WTC11 (cell line): ENCODE measurements at regions not wholly inside any gene's neighbourhood (a gene's known extent, or its start where the extent isn't known, plus 50 kb on each side); places are given as distances from the start of the nearest gene placed in this dataset.

Source experiments
- ATAC-seq: fragments of 200-7000 bp; cut with Tn5 transposase; 2 replicates; pipeline ENCODE4 v1.10.0; 2021; ENCODE audit warnings: mild to moderate bottlenecking, moderate library complexity
- CTCF ChIA-PET: fragments of 300-600 bp; sonication (Branson Sonifier 250); formaldehyde crosslinking; loops from one replicate; lab custom pipeline; 2021; ENCODE audit warnings: antibody characterized with exemption; lab: Charles Lee
- POLR2A ChIA-PET: fragments of 350-600 bp; sonication (Branson Sonifier 250); formaldehyde crosslinking; loops from one replicate; lab custom pipeline; 2021; ENCODE audit warnings: antibody characterized with exemption; lab: Charles Lee
- DNase-seq: peaks from one replicate; pipeline ENCODE4 v3.0.0; 2021; ENCODE audit warnings: low spot score
- H3K27ac Mint-ChIP-seq: 2 replicates; pipeline ENCODE4 v1.8.0; 2021; ENCODE audit warnings: mixed read lengths
- H3K27me3 Mint-ChIP-seq: 2 replicates; pipeline ENCODE4 v1.8.0; 2021; ENCODE audit warnings: low read depth, mild to moderate bottlenecking, moderate library complexity, mixed read lengths
- H3K36me3 Mint-ChIP-seq: 2 replicates; pipeline ENCODE4 v1.8.0; 2021; ENCODE audit warnings: mixed read lengths
- H3K4me1 Mint-ChIP-seq: 2 replicates; pipeline ENCODE4 v1.8.0; 2022; ENCODE audit warnings: mixed read lengths
- H3K4me3 Mint-ChIP-seq: 2 replicates; pipeline ENCODE4 v1.8.0; 2021; ENCODE audit warnings: mild to moderate bottlenecking, moderate library complexity, mixed read lengths
- H3K9me3 Mint-ChIP-seq: 2 replicates; pipeline ENCODE4 v1.8.0; 2021; ENCODE audit warnings: mixed read lengths
- ATF1 ChIP-seq: sonication (generic); formaldehyde crosslinking; IDR thresholded peaks from 2 replicates; pipeline ENCODE4 v1.8.1; 2023; ENCODE audit warnings: mild to moderate bottlenecking, moderate library complexity, missing genetic modification reagents
- ESRRA ChIP-seq: sonication (generic); formaldehyde crosslinking; IDR thresholded peaks from 2 replicates; pipeline ENCODE4 v1.8.1; 2022; ENCODE audit warnings: mild to moderate bottlenecking, missing genetic modification reagents, borderline replicate concordance
- FOXP1 ChIP-seq: sonication (generic); formaldehyde crosslinking; IDR thresholded peaks from 2 replicates; pipeline ENCODE4 v1.8.0; 2022; ENCODE audit warnings: missing genetic modification reagents, mild to moderate bottlenecking, moderate library complexity, borderline replicate concordance
- NFE2L1 ChIP-seq: sonication (generic); formaldehyde crosslinking; IDR thresholded peaks from 2 replicates; pipeline ENCODE4 v1.8.1; 2023; ENCODE audit warnings: missing genetic modification reagents
- NR2C2 ChIP-seq: sonication (generic); formaldehyde crosslinking; IDR thresholded peaks from 2 replicates; pipeline ENCODE4 v1.8.0; 2022; ENCODE audit warnings: mild to moderate bottlenecking, missing genetic modification reagents
- RORB ChIP-seq: fragments of 250-450 bp; sonication (Bioruptor Pico); IDR thresholded peaks from 2 replicates; pipeline ENCODE4 v1.9.0; 2021; ENCODE audit warnings: mild to moderate bottlenecking
- SOX15 ChIP-seq: fragments of 250-450 bp; sonication (Bioruptor Pico); IDR thresholded peaks from 2 replicates; pipeline ENCODE4 v1.9.0; 2021; ENCODE audit warnings: mild to moderate bottlenecking
- SP1 ChIP-seq: sonication (generic); formaldehyde crosslinking; conservative IDR thresholded peaks from 2 replicates; pipeline ENCODE4 v1.8.1; 2022; ENCODE audit warnings: missing genetic modification reagents
- TEAD4 ChIP-seq: sonication (generic); formaldehyde crosslinking; IDR thresholded peaks from 2 replicates; pipeline ENCODE4 v1.8.0; 2022; ENCODE audit warnings: mild to moderate bottlenecking, missing genetic modification reagents
- TP53 ChIP-seq: sonication (generic); formaldehyde crosslinking; IDR thresholded peaks from 2 replicates; pipeline ENCODE4 v1.8.1; 2023; ENCODE audit warnings: mild to moderate bottlenecking, missing genetic modification reagents
- ZBTB21 ChIP-seq: sonication (generic); formaldehyde crosslinking; IDR thresholded peaks from 2 replicates; pipeline ENCODE4 v1.8.1; 2023; ENCODE audit warnings: mild to moderate bottlenecking, missing genetic modification reagents, borderline replicate concordance
- ZNF138 ChIP-seq: sonication (generic); formaldehyde crosslinking; conservative IDR thresholded peaks from 2 replicates; pipeline ENCODE4 v1.8.1; 2022; ENCODE audit warnings: mild to moderate bottlenecking, moderate library complexity, missing genetic modification reagents
- ZNF232 ChIP-seq: sonication (generic); formaldehyde crosslinking; IDR thresholded peaks from 2 replicates; pipeline ENCODE4 v1.8.0; 2022; ENCODE audit warnings: mild to moderate bottlenecking, missing genetic modification reagents
- ZNF317 ChIP-seq: sonication (generic); formaldehyde crosslinking; IDR thresholded peaks from 2 replicates; pipeline ENCODE4 v1.8.1; 2023; ENCODE audit warnings: low read depth, mild to moderate bottlenecking, moderate library complexity, missing genetic modification reagents, borderline replicate concordance
- ZNF416 ChIP-seq: fragments of 250-450 bp; sonication (Bioruptor Pico); IDR thresholded peaks from 2 replicates; pipeline ENCODE4 v1.9.0; 2021; ENCODE audit warnings: mild to moderate bottlenecking, inconsistent platforms
- TF ChIP-seq, protein P1 (sequence below): sonication (generic); formaldehyde crosslinking; IDR thresholded peaks from 2 replicates; pipeline ENCODE4 v1.8.1; 2022; ENCODE audit warnings: mild to moderate bottlenecking, moderate library complexity, missing genetic modification reagents
- TF ChIP-seq, protein P2 (sequence below): sonication (generic); formaldehyde crosslinking; IDR thresholded peaks from 2 replicates; pipeline ENCODE4 v1.8.0; 2022; ENCODE audit warnings: mild to moderate bottlenecking, missing genetic modification reagents
- TF ChIP-seq, protein P3 (sequence below): sonication (generic); formaldehyde crosslinking; conservative IDR thresholded peaks from 2 replicates; pipeline ENCODE4 v1.8.1; 2022; ENCODE audit warnings: mild to moderate bottlenecking, missing genetic modification reagents
- TF ChIP-seq, protein P4 (sequence below): fragments of 250-450 bp; sonication (Bioruptor Pico); IDR thresholded peaks from 2 replicates; pipeline ENCODE4 v2.1.2; 2022; ENCODE audit warnings: mild to moderate bottlenecking, moderate library complexity
- TF ChIP-seq, protein P5 (sequence below): sonication (generic); formaldehyde crosslinking; IDR thresholded peaks from 2 replicates; pipeline ENCODE4 v1.8.0; 2022; ENCODE audit warnings: mild to moderate bottlenecking, missing genetic modification reagents
- TF ChIP-seq, protein P6 (sequence below): fragments of 200-600 bp; IDR thresholded peaks from 2 replicates; pipeline ENCODE4 v1.8.0; 2022; ENCODE audit warnings: antibody characterized with exemption
- TF ChIP-seq, protein P7 (sequence below): sonication (generic); formaldehyde crosslinking; IDR thresholded peaks from 2 replicates; pipeline ENCODE4 v1.8.1; 2022; ENCODE audit warnings: missing genetic modification reagents, borderline replicate concordance
- TF ChIP-seq, protein P8 (sequence below): sonication (generic); formaldehyde crosslinking; IDR thresholded peaks from 2 replicates; pipeline ENCODE4 v1.8.1; 2023; ENCODE audit warnings: mild to moderate bottlenecking, moderate library complexity, missing genetic modification reagents
- TF ChIP-seq, protein P9 (sequence below): sonication (generic); formaldehyde crosslinking; IDR thresholded peaks from 2 replicates; pipeline ENCODE4 v1.8.1; 2023; ENCODE audit warnings: mild to moderate bottlenecking, missing genetic modification reagents, moderate library complexity

DNA sequence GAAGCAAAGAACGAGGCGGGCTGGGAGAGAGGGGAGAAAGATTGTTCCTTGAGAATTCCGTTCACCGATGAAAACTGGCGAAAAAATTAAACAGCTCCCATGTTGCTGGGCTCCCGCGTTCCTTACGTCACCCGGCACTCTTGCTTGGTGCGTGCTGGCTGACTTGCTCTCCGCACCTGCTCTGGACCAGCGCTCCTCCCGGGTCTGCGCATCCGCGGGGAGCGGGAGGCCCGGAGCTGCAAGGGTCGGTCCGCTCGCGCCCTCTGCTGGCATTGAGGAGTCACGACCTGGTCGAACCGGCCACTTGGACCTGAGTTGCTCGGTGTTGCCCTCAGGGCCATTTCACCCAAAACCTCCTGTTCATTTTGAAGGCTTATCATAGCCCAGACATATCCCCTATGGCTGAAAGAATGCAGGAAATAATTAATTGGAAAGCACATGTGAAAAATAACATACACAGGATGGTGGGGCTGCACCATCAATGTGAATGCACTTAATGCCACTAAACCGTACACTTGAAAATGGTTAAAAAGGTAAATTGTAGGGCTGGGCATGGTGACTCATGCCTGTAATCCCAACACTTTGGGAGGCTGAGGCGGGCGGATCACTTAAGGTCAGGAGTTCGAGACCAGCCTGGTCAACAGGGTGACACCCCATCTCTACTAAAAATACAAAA lies 98.9 kb upstream of the BACE2 start:
- Mint-ChIP-seq H3K27ac (no peak overlapping the region), H3K4me1 (peaks cover 23% of the 10 kb centered on the region), H3K27me3 (peaks cover 7% of the 10 kb centered on the region), H3K4me3 (peak overlapping the region; percentile 55), H3K36me3 (no peaks in the 10 kb centered on the region), H3K9me3 (no peaks in the 10 kb centered on the region)
- TF ChIP-seq, protein P1, sequence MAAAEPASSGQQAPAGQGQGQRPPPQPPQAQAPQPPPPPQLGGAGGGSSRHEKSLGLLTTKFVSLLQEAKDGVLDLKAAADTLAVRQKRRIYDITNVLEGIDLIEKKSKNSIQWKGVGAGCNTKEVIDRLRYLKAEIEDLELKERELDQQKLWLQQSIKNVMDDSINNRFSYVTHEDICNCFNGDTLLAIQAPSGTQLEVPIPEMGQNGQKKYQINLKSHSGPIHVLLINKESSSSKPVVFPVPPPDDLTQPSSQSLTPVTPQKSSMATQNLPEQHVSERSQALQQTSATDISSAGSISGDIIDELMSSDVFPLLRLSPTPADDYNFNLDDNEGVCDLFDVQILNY (CRISPR knock-in tag): no peak
- TF ChIP-seq SP1 (CRISPR knock-in tag) (peak; percentile 60), ZNF416 (CRISPR knock-in tag) (no peak), TEAD4 (CRISPR knock-in tag) (no peak), ZNF232 (CRISPR knock-in tag) (no peak), ESRRA (CRISPR knock-in tag) (no peak), NFE2L1 (CRISPR knock-in tag) (0 out of 2 replicates have a peak, but pooled peaks have one; percentile 46), SOX15 (no peak), ZNF138 (no peak), TP53 (CRISPR knock-in tag) (no peak), ATF1 (CRISPR knock-in tag) (no peak), FOXP1 (CRISPR knock-in tag) (peak; percentile 39; the same call in 1 of the 2 replicates), NR2C2 (no peak), ZBTB21 (CRISPR knock-in tag) (peak; percentile 66; the same call in 1 of the 2 replicates), RORB (no peak), ZNF317 (no peak)
- TF ChIP-seq, protein P2, sequence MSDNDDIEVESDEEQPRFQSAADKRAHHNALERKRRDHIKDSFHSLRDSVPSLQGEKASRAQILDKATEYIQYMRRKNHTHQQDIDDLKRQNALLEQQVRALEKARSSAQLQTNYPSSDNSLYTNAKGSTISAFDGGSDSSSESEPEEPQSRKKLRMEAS (CRISPR knock-in tag): peak; percentile 45; the same call in 1 of the 2 replicates
- TF ChIP-seq, protein P3, sequence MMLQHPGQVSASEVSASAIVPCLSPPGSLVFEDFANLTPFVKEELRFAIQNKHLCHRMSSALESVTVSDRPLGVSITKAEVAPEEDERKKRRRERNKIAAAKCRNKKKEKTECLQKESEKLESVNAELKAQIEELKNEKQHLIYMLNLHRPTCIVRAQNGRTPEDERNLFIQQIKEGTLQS (CRISPR knock-in tag): no peak
- TF ChIP-seq, protein P4, sequence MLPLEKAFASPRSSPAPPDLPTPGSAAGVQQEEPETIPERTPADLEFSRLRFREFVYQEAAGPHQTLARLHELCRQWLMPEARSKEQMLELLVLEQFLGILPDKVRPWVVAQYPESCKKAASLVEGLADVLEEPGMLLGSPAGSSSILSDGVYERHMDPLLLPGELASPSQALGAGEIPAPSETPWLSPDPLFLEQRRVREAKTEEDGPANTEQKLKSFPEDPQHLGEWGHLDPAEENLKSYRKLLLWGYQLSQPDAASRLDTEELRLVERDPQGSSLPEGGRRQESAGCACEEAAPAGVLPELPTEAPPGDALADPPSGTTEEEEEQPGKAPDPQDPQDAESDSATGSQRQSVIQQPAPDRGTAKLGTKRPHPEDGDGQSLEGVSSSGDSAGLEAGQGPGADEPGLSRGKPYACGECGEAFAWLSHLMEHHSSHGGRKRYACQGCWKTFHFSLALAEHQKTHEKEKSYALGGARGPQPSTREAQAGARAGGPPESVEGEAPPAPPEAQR: no peak
- TF ChIP-seq, protein P5, sequence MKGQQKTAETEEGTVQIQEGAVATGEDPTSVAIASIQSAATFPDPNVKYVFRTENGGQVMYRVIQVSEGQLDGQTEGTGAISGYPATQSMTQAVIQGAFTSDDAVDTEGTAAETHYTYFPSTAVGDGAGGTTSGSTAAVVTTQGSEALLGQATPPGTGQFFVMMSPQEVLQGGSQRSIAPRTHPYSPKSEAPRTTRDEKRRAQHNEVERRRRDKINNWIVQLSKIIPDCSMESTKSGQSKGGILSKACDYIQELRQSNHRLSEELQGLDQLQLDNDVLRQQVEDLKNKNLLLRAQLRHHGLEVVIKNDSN: no peak
- TF ChIP-seq, protein P6, sequence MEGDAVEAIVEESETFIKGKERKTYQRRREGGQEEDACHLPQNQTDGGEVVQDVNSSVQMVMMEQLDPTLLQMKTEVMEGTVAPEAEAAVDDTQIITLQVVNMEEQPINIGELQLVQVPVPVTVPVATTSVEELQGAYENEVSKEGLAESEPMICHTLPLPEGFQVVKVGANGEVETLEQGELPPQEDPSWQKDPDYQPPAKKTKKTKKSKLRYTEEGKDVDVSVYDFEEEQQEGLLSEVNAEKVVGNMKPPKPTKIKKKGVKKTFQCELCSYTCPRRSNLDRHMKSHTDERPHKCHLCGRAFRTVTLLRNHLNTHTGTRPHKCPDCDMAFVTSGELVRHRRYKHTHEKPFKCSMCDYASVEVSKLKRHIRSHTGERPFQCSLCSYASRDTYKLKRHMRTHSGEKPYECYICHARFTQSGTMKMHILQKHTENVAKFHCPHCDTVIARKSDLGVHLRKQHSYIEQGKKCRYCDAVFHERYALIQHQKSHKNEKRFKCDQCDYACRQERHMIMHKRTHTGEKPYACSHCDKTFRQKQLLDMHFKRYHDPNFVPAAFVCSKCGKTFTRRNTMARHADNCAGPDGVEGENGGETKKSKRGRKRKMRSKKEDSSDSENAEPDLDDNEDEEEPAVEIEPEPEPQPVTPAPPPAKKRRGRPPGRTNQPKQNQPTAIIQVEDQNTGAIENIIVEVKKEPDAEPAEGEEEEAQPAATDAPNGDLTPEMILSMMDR: peak; percentile 87
- TF ChIP-seq, protein P7, sequence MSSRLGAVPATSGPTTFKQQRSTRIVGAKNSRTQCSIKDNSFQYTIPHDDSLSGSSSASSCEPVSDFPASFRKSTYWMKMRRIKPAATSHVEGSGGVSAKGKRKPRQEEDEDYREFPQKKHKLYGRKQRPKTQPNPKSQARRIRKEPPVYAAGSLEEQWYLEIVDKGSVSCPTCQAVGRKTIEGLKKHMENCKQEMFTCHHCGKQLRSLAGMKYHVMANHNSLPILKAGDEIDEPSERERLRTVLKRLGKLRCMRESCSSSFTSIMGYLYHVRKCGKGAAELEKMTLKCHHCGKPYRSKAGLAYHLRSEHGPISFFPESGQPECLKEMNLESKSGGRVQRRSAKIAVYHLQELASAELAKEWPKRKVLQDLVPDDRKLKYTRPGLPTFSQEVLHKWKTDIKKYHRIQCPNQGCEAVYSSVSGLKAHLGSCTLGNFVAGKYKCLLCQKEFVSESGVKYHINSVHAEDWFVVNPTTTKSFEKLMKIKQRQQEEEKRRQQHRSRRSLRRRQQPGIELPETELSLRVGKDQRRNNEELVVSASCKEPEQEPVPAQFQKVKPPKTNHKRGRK (CRISPR knock-in tag): 0 out of 2 replicates have a peak, but pooled peaks have one; percentile 25
- TF ChIP-seq, protein P8, sequence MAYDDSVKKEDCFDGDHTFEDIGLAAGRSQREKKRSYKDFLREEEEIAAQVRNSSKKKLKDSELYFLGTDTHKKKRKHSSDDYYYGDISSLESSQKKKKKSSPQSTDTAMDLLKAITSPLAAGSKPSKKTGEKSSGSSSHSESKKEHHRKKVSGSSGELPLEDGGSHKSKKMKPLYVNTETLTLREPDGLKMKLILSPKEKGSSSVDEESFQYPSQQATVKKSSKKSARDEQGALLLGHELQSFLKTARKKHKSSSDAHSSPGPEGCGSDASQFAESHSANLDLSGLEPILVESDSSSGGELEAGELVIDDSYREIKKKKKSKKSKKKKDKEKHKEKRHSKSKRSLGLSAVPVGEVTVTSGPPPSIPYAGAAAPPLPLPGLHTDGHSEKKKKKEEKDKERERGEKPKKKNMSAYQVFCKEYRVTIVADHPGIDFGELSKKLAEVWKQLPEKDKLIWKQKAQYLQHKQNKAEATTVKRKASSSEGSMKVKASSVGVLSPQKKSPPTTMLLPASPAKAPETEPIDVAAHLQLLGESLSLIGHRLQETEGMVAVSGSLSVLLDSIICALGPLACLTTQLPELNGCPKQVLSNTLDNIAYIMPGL (CRISPR knock-in tag): peak; percentile 62; the same call in 1 of the 2 replicates
- TF ChIP-seq, protein P9, sequence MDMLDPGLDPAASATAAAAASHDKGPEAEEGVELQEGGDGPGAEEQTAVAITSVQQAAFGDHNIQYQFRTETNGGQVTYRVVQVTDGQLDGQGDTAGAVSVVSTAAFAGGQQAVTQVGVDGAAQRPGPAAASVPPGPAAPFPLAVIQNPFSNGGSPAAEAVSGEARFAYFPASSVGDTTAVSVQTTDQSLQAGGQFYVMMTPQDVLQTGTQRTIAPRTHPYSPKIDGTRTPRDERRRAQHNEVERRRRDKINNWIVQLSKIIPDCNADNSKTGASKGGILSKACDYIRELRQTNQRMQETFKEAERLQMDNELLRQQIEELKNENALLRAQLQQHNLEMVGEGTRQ: no peak
- ATAC-seq (peak; percentile 91), DNase-seq (peak; percentile 94)
- POLR2A ChIA-PET: interaction anchor here (1.0 kb wide), 1 partner anchor 33 kb away, joined by 3 read pairs; no protein-coding TSS in a partner anchor
- CTCF ChIA-PET: interaction anchor here (0.6 to 1.6 kb wide), 16 partner anchors 9 to 669 kb away, joined by 3 to 14 read pairs (median 4); no protein-coding TSS in a partner anchor
